Sigmoid colon (tissue), 6 donors: ENCODE measurements at regions not wholly inside any gene's neighbourhood (a gene's known extent, or its start where the extent isn't known, plus 50 kb on each side); places are given as distances from the start of the nearest gene placed in this dataset.
A peak's percentile ranks its signal among the peaks of the same experiment; 100 is the strongest.

Experiments
- DNase-seq: peaks from one replicate; pipeline ENCODE4 v3.0.0-alpha.2; 2019
- H3K27ac ChIP-seq, 4 donors: fragments of 200-600 bp; sonication (generic); one replicate each; pipeline ENCODE4 v1.5.1; 2016 to 2019; ENCODE audit warnings: mild to moderate bottlenecking in 1 of 4
- H3K27me3 ChIP-seq, 3 donors: fragments of 200-600 bp; sonication (generic); one replicate each; pipeline ENCODE4 v1.5.1; 2019; ENCODE audit warnings: mild to moderate bottlenecking in 1 of 3
- H3K36me3 ChIP-seq, 4 donors: fragments of 200-600 bp; sonication (generic); one replicate each; pipeline ENCODE4 v1.5.1; 2016 to 2019
- H3K4me1 ChIP-seq, 4 donors: fragments of 200-600 bp; sonication (generic); one replicate each; pipeline ENCODE4 v1.5.1; 2017 to 2019
- H3K4me3 ChIP-seq, 4 donors: fragments of 200-600 bp; sonication (generic); one replicate each; pipeline ENCODE4 v1.5.1; 2017 to 2019; ENCODE audit warnings: mild to moderate bottlenecking in 2 of 4, moderate library complexity in 1 of 4
- H3K9me3 ChIP-seq, 4 donors: fragments of 200-600 bp in 3 of 4; sonication (generic) in 3 of 4; one replicate each; pipeline versions ENCODE4 v1.5.1 to v1.6.1; 2013 to 2019
- EP300 ChIP-seq, 4 donors: sonication (generic); formaldehyde crosslinking; IDR thresholded peaks; one replicate each; pipeline ENCODE4 v1.6.1; 2017; ENCODE audit warnings: antibody characterized with exemption in 4 of 4
- POLR2A ChIP-seq, 2 donors: fragments of 450-650 bp; IDR thresholded peaks; one replicate each; pipeline ENCODE4 v1.6.1; 2016; ENCODE audit warnings: antibody characterized with exemption in 2 of 2, mild to moderate bottlenecking in 2 of 2, moderate library complexity in 2 of 2
- POLR2AphosphoS5 ChIP-seq, 4 donors: sonication (generic); formaldehyde crosslinking; IDR thresholded peaks; one replicate each; pipeline ENCODE4 v1.6.1; 2017; ENCODE audit warnings: antibody characterized with exemption in 4 of 4
- WGBS, 2 donors: extraction: QIAGEN DNeasy Blood & Tissue Kit; methylation state at CpG; one replicate each; pipeline ENCODE4 v1.1.7; 2013; 5-methylcytosine and 5-hydroxymethylcytosine counted together
- intact Hi-C: fragments of 100-400 bp; cut with DNase I; formaldehyde crosslinking; loops from one replicate; pipeline ENCODE4 v1.15.1; 2023
- TF ChIP-seq, protein P1 (sequence below), 4 experiments: fragments of 450-650 bp in 3 of 4; fragments of 200-600 bp in 1 of 4; IDR thresholded peaks; one replicate each; pipeline ENCODE4 v1.5.1; 2016 to 2019; ENCODE audit warnings: antibody characterized with exemption in 4 of 4, mild to moderate bottlenecking in 3 of 4, moderate library complexity in 2 of 4
- donor health status: healthy with polysubstance abuse.
- donor health status: healthy.

DNA sequence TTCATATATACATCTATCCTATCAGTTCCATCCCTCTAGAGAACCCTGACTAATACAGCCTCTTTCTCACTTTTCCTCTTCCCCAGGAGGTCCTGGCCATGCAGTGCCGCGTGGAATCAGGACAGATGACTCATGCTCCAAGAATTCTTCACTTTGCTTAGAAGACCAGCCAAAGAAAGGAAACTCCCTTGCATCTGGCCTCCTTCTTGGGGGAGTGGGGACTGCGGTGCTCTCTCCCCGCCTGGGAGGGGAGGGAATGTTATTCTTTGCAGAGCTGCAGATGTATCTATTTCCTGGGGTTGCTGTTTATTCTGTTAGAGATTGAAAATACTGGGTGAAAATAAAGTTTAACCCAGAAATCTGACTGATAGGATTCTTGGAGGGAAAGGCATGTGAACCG, 111.5 kb upstream of the SH3BP4 start:
- peaks cover 0 to 18% (median 14%) of the 10 kb centered on the region in 4 donors for H3K4me1 ChIP-seq
- intact Hi-C loops = no loop called here
- TF ChIP-seq POLR2AphosphoS5 (IDR thresholded peaks at IDR 0.05) = peak in 1 of 4 donors; percentile 31
- TF ChIP-seq, protein P1, sequence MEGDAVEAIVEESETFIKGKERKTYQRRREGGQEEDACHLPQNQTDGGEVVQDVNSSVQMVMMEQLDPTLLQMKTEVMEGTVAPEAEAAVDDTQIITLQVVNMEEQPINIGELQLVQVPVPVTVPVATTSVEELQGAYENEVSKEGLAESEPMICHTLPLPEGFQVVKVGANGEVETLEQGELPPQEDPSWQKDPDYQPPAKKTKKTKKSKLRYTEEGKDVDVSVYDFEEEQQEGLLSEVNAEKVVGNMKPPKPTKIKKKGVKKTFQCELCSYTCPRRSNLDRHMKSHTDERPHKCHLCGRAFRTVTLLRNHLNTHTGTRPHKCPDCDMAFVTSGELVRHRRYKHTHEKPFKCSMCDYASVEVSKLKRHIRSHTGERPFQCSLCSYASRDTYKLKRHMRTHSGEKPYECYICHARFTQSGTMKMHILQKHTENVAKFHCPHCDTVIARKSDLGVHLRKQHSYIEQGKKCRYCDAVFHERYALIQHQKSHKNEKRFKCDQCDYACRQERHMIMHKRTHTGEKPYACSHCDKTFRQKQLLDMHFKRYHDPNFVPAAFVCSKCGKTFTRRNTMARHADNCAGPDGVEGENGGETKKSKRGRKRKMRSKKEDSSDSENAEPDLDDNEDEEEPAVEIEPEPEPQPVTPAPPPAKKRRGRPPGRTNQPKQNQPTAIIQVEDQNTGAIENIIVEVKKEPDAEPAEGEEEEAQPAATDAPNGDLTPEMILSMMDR (IDR thresholded peaks at IDR 0.05) = no peak
- no peaks in the 10 kb centered on the region for H3K27me3 ChIP-seq
- no peak for DNase-seq
- peak overlapping the region in 1 of 4 donors; percentile 39 for H3K27ac ChIP-seq
- H3K4me3 ChIP-seq = no peak overlapping the region
- 73 to 80% methylated on average over 5 of the region's 5 CpGs for WGBS, 2 donors
- H3K9me3 ChIP-seq = no peaks in the 10 kb centered on the region
- no peaks in the 10 kb centered on the region for H3K36me3 ChIP-seq

GRCh38 chr2:234839285-234839684, 112.5 kb upstream of the SH3BP4 start:
- H3K27ac ChIP-seq = no peak overlapping the region
- H3K27me3 ChIP-seq = no peaks in the 10 kb centered on the region
- H3K4me1 ChIP-seq = peaks cover 0 to 18% (median 14%) of the 10 kb centered on the region in 4 donors
- DNase-seq = no peak
- no peak overlapping the region for H3K4me3 ChIP-seq
- intact Hi-C loops = no loop called here
- H3K36me3 ChIP-seq = no peaks in the 10 kb centered on the region
- H3K9me3 ChIP-seq = no peaks in the 10 kb centered on the region
- WGBS, 2 donors = 80 to 91% methylated on average over 4 of the region's 4 CpGs
- no peak for TF ChIP-seq EP300 (IDR thresholded peaks at IDR 0.05)
- TF ChIP-seq POLR2A (IDR thresholded peaks at IDR 0.05) = no peak
- TF ChIP-seq POLR2AphosphoS5 (IDR thresholded peaks at IDR 0.05) = no peak
- TF ChIP-seq, protein P1 (IDR thresholded peaks at IDR 0.05) = no peak

- DNase-seq = no peak
- TF ChIP-seq POLR2A (IDR thresholded peaks at IDR 0.05) (no peak), EP300 (IDR thresholded peaks at IDR 0.05) (no peak), POLR2AphosphoS5 (IDR thresholded peaks at IDR 0.05) (no peak)
- TF ChIP-seq, protein P1 (IDR thresholded peaks at IDR 0.05) = no peak
- Histone ChIP-seq H3K4me3 (no peak overlapping the region), H3K9me3 (no peaks in the 10 kb centered on the region), H3K27me3 (no peaks in the 10 kb centered on the region), H3K27ac (no peak overlapping the region), H3K4me1 (peaks cover 0 to 16% (median 13%) of the 10 kb centered on the region in 4 donors), H3K36me3 (no peaks in the 10 kb centered on the region)
- intact Hi-C loops = no loop called here
- 75 to 79% methylated on average over 5 of the region's 5 CpGs for WGBS, 2 donors
These were observed 115.5 kb upstream of the SH3BP4 start for GRCh38 chr2:234836271-234836670.

- Histone ChIP-seq H3K36me3 (no peaks in the 10 kb centered on the region), H3K4me1 (peaks cover 0 to 10% (median 10%) of the 10 kb centered on the region in 4 donors), H3K27ac (no peak overlapping the region), H3K9me3 (no peaks in the 10 kb centered on the region), H3K4me3 (no peak overlapping the region), H3K27me3 (no peaks in the 10 kb centered on the region)
- TF ChIP-seq EP300 (IDR thresholded peaks at IDR 0.05) = no peak
- no peak for TF ChIP-seq POLR2A (IDR thresholded peaks at IDR 0.05)
- TF ChIP-seq POLR2AphosphoS5 (IDR thresholded peaks at IDR 0.05) = no peak
- TF ChIP-seq, protein P1 (IDR thresholded peaks at IDR 0.05) = no peak
- intact Hi-C loops = no loop called here
- WGBS, 2 donors = 86 to 88% methylated on average over 4 of the region's 4 CpGs
- DNase-seq = no peak
These were observed 116.1 kb upstream of the SH3BP4 start for GRCh38 chr2:234835738-234836137.

GRCh38 chr2:234834228-234834923, 117.4 kb upstream of the SH3BP4 start:
- no peak for DNase-seq
- H3K27ac ChIP-seq = no peak overlapping the region
- no peaks in the 10 kb centered on the region for H3K27me3 ChIP-seq
- intact Hi-C loops = no loop called here
- WGBS, 2 donors = 94% methylated on average over 7 of the region's 7 CpGs
- no peaks in the 10 kb centered on the region for H3K9me3 ChIP-seq
- no peaks in the 10 kb centered on the region for H3K36me3 ChIP-seq
- no peak overlapping the region for H3K4me3 ChIP-seq
- TF ChIP-seq, protein P1 (IDR thresholded peaks at IDR 0.05) = no peak
- TF ChIP-seq EP300 (IDR thresholded peaks at IDR 0.05) (no peak), POLR2A (IDR thresholded peaks at IDR 0.05) (no peak), POLR2AphosphoS5 (IDR thresholded peaks at IDR 0.05) (no peak)
- no peaks in the 10 kb centered on the region for H3K4me1 ChIP-seq
